Activated CD4-positive, alpha-beta T cell treated with anti-CD3 and anti-CD28 coated beads, Interleukin-2, amount 10 ng/mL, durations not matched to agents 24 days and 14 days (primary cell): ENCODE measurements at regions not wholly inside any gene's neighbourhood (a gene's known extent, or its start where the extent isn't known, plus 50 kb on each side); places are given as distances from the start of the nearest gene placed in this dataset.
"Not testable (repeated sequence)": the region's sequence is repeated elsewhere in the genome, so short reads cannot be mapped to it uniquely, and the experiment has no call there.

Experiments used
- DNase-seq: peaks from one replicate; pipeline ENCODE4 v3.0.0; 2022
- H3K27ac Mint-ChIP-seq: one replicate; pipeline ENCODE4 v1.8.0; 2022; ENCODE audit warnings: mild to moderate bottlenecking, mixed read lengths
- H3K27me3 Mint-ChIP-seq: one replicate; pipeline ENCODE4 v1.8.0; 2022; ENCODE audit warnings: mixed read lengths
- H3K36me3 Mint-ChIP-seq: one replicate; pipeline ENCODE4 v1.8.0; 2022; ENCODE audit warnings: low read depth, mild to moderate bottlenecking, mixed read lengths
- H3K4me1 Mint-ChIP-seq: one replicate; pipeline ENCODE4 v1.8.0; 2021; ENCODE audit warnings: mixed read lengths
- H3K4me3 Mint-ChIP-seq: one replicate; pipeline ENCODE4 v1.8.0; 2022; ENCODE audit warnings: mild to moderate bottlenecking, moderate library complexity, mixed read lengths
- H3K9me3 Mint-ChIP-seq: one replicate; pipeline ENCODE4 v1.8.0; 2021; ENCODE audit warnings: mixed read lengths
- intact Hi-C: fragments of 100-400 bp; cut with micrococcal nuclease; formaldehyde crosslinking; loops from one replicate; pipeline ENCODE4 v1.15.1; 2023

GRCh38 chr20:40890181-40890580 lies 138.4 kb upstream of the TOP1 start:
- no peak overlapping the region for H3K27ac Mint-ChIP-seq
- H3K4me3 Mint-ChIP-seq = no peak overlapping the region
- H3K9me3 Mint-ChIP-seq = no peaks in the 10 kb centered on the region
- H3K27me3 Mint-ChIP-seq = peaks cover 10% of the 10 kb centered on the region
- no peaks in the 10 kb centered on the region for H3K36me3 Mint-ChIP-seq
- intact Hi-C loops = no loop called here
- no peaks in the 10 kb centered on the region for H3K4me1 Mint-ChIP-seq
- DNase-seq = no peak

DNA sequence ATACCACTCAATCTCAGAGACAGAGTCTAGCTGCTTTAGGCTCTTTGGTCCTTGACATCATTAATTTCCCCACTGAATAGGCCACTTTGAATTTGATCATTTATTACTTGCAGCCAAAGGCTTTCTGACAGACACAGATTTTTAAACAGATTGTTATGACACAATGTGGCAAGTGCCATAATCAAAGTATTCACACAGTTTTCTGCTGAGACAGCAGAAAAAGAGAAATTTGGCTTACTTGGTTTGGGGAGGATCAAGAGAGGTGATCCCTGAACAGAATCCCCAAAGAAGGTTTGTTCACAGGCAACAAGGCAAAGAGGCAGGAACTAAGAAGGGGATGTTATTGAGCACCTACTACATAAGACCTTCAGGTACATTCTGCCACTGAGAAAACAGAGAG lies 138.0 kb upstream of the TOP1 start:
- H3K27me3 Mint-ChIP-seq = peaks cover 10% of the 10 kb centered on the region
- H3K9me3 Mint-ChIP-seq = no peaks in the 10 kb centered on the region
- DNase-seq = no peak
- intact Hi-C loops = no loop called here
- H3K27ac Mint-ChIP-seq = no peak overlapping the region
- no peaks in the 10 kb centered on the region for H3K36me3 Mint-ChIP-seq
- H3K4me1 Mint-ChIP-seq = no peaks in the 10 kb centered on the region
- H3K4me3 Mint-ChIP-seq = no peak overlapping the region

GRCh38 chr20:40891351-40891750 lies 137.3 kb upstream of the TOP1 start:
- Mint-ChIP-seq H3K4me3 (no peak overlapping the region), H3K27ac (no peak overlapping the region), H3K27me3 (peaks cover 16% of the 10 kb centered on the region), H3K36me3 (no peaks in the 10 kb centered on the region), H3K9me3 (no peaks in the 10 kb centered on the region), H3K4me1 (no peaks in the 10 kb centered on the region)
- no peak for DNase-seq
- intact Hi-C loops = no loop called here

DNA sequence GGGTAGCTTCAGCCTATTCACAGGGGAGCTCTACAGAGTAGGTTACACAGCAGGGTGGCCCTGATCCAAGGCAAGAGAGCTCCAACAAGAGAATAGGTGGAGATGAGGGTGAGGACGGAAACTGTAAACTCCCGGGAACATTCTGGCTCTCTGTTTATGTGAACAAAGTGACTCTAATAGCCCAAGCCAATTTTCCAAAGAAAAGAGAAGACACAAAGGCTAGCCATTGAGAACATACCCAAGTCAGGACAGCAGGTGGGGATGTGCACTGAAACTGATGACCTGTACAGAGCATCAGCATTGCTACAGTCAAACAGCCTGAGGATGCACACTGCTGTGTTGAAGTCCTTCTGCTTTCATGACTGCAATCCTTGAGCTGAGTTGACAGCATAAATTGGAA lies 136.0 kb upstream of the TOP1 start:
- Mint-ChIP-seq H3K27me3 (peaks cover 23% of the 10 kb centered on the region), H3K27ac (no peak overlapping the region), H3K36me3 (no peaks in the 10 kb centered on the region), H3K4me3 (no peak overlapping the region), H3K9me3 (no peaks in the 10 kb centered on the region), H3K4me1 (no peaks in the 10 kb centered on the region)
- intact Hi-C loops = no loop called here
- DNase-seq = no peak

DNA sequence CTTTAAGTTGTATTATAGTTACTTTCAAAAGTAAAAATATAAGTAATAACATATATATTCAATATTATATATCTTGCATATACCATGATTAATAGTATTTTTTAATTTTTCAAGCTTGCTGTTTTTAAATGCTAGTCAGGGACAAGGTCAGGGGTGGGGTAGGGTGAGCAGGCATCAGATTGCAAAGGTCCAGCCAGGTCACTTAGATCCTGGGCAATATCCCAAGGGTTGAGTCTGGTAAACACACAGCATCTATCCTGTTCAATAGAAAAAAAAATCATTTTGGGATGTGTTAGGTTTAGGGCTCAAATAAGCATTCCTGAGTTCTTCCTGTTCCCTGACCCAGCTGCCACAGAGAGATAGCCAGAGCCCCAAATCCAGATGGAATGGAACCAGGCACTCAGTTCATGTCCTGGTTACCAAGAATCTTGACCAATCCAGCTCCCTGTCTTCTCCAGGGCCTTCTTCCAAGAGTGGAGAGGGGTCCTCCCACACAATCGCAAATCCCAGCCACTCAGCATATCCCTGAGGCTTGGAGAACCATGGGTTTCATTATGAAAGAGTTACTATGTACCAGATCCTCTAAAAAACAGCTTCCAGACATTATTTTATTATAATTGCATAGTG lies 134.9 kb upstream of the TOP1 start:
- intact Hi-C loops = no loop called here
- H3K4me3 Mint-ChIP-seq = no peak overlapping the region
- no peak overlapping the region for H3K27ac Mint-ChIP-seq

GRCh38 chr20:40894237-40894630 lies 134.4 kb upstream of the TOP1 start:
- Mint-ChIP-seq H3K4me3 (no peak overlapping the region), H3K27me3 (peaks cover 25% of the 10 kb centered on the region), H3K9me3 (no peaks in the 10 kb centered on the region)

More for the DNA sequence above, 134.9 kb upstream of the TOP1 start:
- DNase-seq = no peak
- H3K27me3 Mint-ChIP-seq = peaks cover 25% of the 10 kb centered on the region
- no peaks in the 10 kb centered on the region for H3K36me3 Mint-ChIP-seq
- no peaks in the 10 kb centered on the region for H3K9me3 Mint-ChIP-seq
- no peaks in the 10 kb centered on the region for H3K4me1 Mint-ChIP-seq

GRCh38 chr20:40895182-40895581 lies 133.4 kb upstream of the TOP1 start:
- intact Hi-C loops = no loop called here
- Mint-ChIP-seq H3K36me3 (no peaks in the 10 kb centered on the region), H3K4me1 (no peaks in the 10 kb centered on the region), H3K27me3 (peaks cover 25% of the 10 kb centered on the region), H3K9me3 (no peaks in the 10 kb centered on the region), H3K27ac (no peak overlapping the region), H3K4me3 (no peak overlapping the region)
- no peak for DNase-seq

More at GRCh38 chr20:40894237-40894630, 134.4 kb upstream of the TOP1 start:
- no peak for DNase-seq
- intact Hi-C loops = no loop called here
- H3K36me3 Mint-ChIP-seq = no peaks in the 10 kb centered on the region
- H3K27ac Mint-ChIP-seq = no peak overlapping the region
- no peaks in the 10 kb centered on the region for H3K4me1 Mint-ChIP-seq

GRCh38 chr20:40896814-40897700 lies 131.6 kb upstream of the TOP1 start:
- Mint-ChIP-seq H3K27me3 (peaks cover 28% of the 10 kb centered on the region), H3K4me3 (no peak overlapping the region), H3K27ac (no peak overlapping the region), H3K36me3 (no peaks in the 10 kb centered on the region), H3K9me3 (no peaks in the 10 kb centered on the region), H3K4me1 (no peaks in the 10 kb centered on the region)
- no peak for DNase-seq
- intact Hi-C loops = no loop called here

DNA sequence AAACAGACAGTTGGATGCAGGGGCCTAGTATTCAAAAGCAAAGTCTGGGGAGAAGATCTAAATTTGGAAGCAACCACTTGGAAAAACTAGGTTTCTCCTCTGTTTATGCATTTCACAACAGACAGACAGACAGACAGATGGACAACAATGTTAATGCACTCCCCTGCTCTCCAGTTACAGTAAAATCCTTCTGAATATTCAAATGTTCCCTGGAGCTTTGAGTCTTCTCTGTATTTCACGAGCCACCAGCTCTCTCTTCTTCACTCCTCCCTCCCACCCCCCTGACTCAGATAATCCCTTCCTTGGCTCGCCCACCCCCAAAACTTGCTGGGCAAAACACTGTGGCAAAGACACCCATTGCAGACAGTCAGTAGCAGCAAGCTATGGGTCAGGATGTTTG lies 129.3 kb upstream of the TOP1 start:
- Mint-ChIP-seq H3K36me3 (no peaks in the 10 kb centered on the region), H3K27ac (no peak overlapping the region), H3K4me3 (no peak overlapping the region), H3K27me3 (peaks cover 24% of the 10 kb centered on the region), H3K4me1 (no peaks in the 10 kb centered on the region), H3K9me3 (no peaks in the 10 kb centered on the region)
- DNase-seq = no peak
- intact Hi-C loops = no loop called here

DNA sequence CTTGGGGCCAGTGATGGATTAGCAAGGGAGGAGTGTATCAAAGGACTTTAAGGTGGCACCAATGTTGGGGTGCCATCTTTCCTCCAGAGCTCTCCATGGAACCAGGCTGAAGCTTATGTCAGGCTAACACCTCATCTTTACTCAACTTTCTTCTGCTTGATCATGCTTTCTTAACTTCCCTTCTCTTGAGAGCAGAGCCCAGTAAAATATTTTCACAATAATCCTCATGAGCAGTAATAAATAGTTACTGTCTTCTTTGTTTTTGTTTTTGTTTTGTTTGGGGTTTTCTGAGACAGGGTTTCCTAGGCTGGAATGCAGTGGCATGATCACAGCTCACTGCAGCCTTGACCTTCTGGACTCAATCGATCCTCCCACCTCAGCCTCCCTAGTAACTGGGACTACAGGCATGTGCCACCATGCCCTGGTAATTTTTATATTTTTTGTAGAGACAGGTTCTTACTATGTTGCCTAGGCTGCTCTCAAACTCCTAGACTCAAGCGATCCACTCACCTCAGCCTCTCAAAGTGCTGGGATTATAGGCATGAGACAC lies 127.9 kb upstream of the TOP1 start:
- intact Hi-C loops = no loop called here
- H3K4me1 Mint-ChIP-seq = no peaks in the 10 kb centered on the region
- H3K4me3 Mint-ChIP-seq = no peak overlapping the region
- peaks cover 24% of the 10 kb centered on the region for H3K27me3 Mint-ChIP-seq
- peaks cover 1% of the 10 kb centered on the region for H3K9me3 Mint-ChIP-seq
- no peak overlapping the region for H3K27ac Mint-ChIP-seq
- no peak for DNase-seq
- H3K36me3 Mint-ChIP-seq = no peaks in the 10 kb centered on the region

DNA sequence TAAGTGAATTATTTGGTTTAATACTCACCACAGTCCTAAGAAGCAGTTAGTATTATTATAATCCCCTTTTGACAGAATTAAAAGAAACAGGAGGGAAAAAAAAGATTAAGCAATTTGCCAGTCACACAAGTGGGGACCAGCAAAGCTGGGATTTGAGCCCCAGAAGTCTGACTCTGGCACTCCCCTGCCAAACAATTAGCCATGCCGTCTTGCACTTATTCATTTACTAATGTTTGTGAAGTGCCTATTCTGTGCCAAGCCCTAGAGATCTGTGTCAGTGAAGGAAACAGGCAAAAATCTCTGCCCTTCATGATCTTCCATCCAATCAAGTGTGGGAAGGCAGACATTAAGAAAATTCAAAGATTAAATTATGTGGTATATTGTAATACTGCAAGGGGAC lies 126.0 kb upstream of the TOP1 start:
- no peak for DNase-seq
- no peaks in the 10 kb centered on the region for H3K36me3 Mint-ChIP-seq
- no peak overlapping the region for H3K27ac Mint-ChIP-seq
- H3K4me3 Mint-ChIP-seq = no peak overlapping the region
- peaks cover 12% of the 10 kb centered on the region for H3K27me3 Mint-ChIP-seq
- no peaks in the 10 kb centered on the region for H3K4me1 Mint-ChIP-seq
- peaks cover 10% of the 10 kb centered on the region for H3K9me3 Mint-ChIP-seq
- intact Hi-C loops = no loop called here

DNA sequence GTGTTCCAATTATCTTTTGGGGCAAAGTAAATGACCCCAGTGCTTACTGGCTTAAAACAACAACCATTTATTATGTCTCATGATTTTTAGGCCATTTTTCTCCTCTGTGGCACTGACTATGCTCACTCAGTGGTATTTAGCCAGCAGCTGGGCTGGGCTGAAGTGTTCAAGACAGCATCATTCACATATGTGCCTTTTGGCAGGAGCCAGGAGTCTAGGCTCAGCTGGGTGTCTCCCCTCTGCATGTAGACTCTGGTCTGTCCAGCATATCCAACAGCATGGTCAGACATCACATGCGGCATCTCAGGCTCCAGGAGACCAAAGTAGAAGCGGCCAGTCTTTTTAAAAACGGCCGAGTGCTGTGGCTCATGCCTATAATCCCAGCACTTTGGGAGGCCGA lies 120.3 kb upstream of the TOP1 start:
- Mint-ChIP-seq H3K27me3 (peaks cover 2% of the 10 kb centered on the region), H3K4me1 (no peaks in the 10 kb centered on the region), H3K4me3 (no peak overlapping the region), H3K36me3 (no peaks in the 10 kb centered on the region), H3K9me3 (peaks cover 10% of the 10 kb centered on the region), H3K27ac (no peak overlapping the region)
- DNase-seq = no peak
- intact Hi-C loops = no loop called here

- H3K27ac Mint-ChIP-seq, DNase-seq, H3K27me3 Mint-ChIP-seq, intact Hi-C loops, H3K4me1 Mint-ChIP-seq, H3K4me3 Mint-ChIP-seq, H3K36me3 Mint-ChIP-seq: not testable (repeated sequence)
- H3K9me3 Mint-ChIP-seq = peaks cover 10% of the 10 kb centered on the region
Observed at GRCh38 chr20:40909489-40909888, 119.1 kb upstream of the TOP1 start.

GRCh38 chr20:40910436-40910835 lies 118.2 kb upstream of the TOP1 start:
- H3K9me3 Mint-ChIP-seq = peaks cover 10% of the 10 kb centered on the region
- H3K27ac Mint-ChIP-seq, H3K27me3 Mint-ChIP-seq, H3K4me3 Mint-ChIP-seq, H3K4me1 Mint-ChIP-seq, DNase-seq, intact Hi-C loops, H3K36me3 Mint-ChIP-seq: not testable (repeated sequence)
